Ishikawa (cell line): ENCODE measurements at regions not wholly inside any gene's neighbourhood (a gene's known extent, or its start where the extent isn't known, plus 50 kb on each side); places are given as distances from the start of the nearest gene placed in this dataset.

Source experiments
- FOXM1 ChIP-seq: IDR thresholded peaks from 2 replicates; pipeline ENCODE4 v1.6.1; 2012; ENCODE audit warnings: low read depth, borderline replicate concordance
- NFIC ChIP-seq: IDR thresholded peaks from 2 replicates; pipeline ENCODE4 v1.6.1; 2012
- RAD21 ChIP-seq: IDR thresholded peaks from 2 replicates; pipeline ENCODE4 v1.6.1; 2012; ENCODE audit warnings: low read depth
- USF1 ChIP-seq: IDR thresholded peaks from 2 replicates; pipeline ENCODE4 v1.6.1; 2012
- YY1 ChIP-seq: IDR thresholded peaks from 2 replicates; pipeline ENCODE4 v1.6.1; 2012; ENCODE audit warnings: low read depth

DNA sequence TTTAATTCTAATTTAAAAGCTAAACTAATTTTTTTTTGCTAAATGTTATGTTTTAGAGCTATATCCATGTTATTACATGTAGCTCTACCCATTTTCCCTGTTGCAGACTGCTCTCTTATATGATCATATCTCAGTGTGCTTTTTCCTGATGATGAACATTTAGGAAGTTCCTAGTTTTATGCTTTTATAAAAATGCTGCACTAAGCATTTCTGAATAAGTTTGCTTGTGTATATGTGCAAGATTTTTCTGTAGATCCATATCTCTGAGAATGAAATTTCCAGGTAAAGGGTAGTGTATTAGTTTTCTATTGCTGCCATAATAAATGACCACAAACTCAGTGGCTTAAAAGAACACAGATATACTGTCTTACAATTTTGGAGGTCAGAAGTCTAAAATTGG is 374.4 kb upstream of the E2F7 start:
- TF ChIP-seq NFIC (no peak), FOXM1 (no peak), RAD21 (no peak), YY1 (no peak), USF1 (no peak)
